ENCODE measurements at regions not wholly inside any gene's neighbourhood (a gene's known extent, or its start where the extent isn't known, plus 50 kb on each side); places are given as distances from the start of the nearest gene placed in this dataset.

DNA sequence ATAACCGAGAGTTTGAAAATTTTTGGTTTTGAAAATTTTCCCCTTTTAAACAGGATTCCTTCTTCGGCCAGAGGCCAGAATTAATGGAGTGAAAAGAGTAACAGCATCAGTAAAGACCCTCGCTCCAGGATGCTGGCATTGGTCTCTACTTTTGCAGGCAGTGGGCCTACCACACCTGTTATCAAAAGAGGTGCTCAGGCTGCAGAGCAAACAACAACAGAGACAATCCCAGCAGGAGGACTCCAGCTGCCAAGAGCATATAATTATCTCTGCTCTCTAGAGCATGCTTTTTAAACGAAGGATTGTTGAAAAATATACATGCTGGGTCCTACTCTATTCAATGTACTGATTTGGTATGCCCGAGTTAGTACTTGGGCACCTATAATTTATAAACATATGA lies 1048.5 kb downstream of the PLA2G4A start:
- Histone ChIP-seq H3K4me3 (no peak overlapping the region), H3K9ac (ENCODE audit: insufficient read depth in 1 of 2, low read length in 2 of 2) (no peak overlapping the region), H3K36me3 (ENCODE audit: control insufficient read depth in 4 of 4, insufficient read depth in 4 of 4, low read length in 4 of 4) (no peaks in the 10 kb centered on the region), H3K4me1 (ENCODE audit: control insufficient read depth in 5 of 5, insufficient read depth in 5 of 5, low read length in 5 of 5) (no peaks in the 10 kb centered on the region), H3K9me3 (ENCODE audit: control insufficient read depth in 4 of 4, insufficient read depth in 3 of 4, low read length in 3 of 4) (no peaks in the 10 kb centered on the region), H3K27ac (ENCODE audit: low read depth in 1 of 2, low read length in 1 of 2) (no peak overlapping the region), H3K27me3 (ENCODE audit: control insufficient read depth in 3 of 3, insufficient read depth in 3 of 3, low read length in 2 of 3) (no peaks in the 10 kb centered on the region)
- 69 to 71% methylated on average over 5 of the region's 5 CpGs for WGBS, 2 donors
- TF ChIP-seq, protein P1, sequence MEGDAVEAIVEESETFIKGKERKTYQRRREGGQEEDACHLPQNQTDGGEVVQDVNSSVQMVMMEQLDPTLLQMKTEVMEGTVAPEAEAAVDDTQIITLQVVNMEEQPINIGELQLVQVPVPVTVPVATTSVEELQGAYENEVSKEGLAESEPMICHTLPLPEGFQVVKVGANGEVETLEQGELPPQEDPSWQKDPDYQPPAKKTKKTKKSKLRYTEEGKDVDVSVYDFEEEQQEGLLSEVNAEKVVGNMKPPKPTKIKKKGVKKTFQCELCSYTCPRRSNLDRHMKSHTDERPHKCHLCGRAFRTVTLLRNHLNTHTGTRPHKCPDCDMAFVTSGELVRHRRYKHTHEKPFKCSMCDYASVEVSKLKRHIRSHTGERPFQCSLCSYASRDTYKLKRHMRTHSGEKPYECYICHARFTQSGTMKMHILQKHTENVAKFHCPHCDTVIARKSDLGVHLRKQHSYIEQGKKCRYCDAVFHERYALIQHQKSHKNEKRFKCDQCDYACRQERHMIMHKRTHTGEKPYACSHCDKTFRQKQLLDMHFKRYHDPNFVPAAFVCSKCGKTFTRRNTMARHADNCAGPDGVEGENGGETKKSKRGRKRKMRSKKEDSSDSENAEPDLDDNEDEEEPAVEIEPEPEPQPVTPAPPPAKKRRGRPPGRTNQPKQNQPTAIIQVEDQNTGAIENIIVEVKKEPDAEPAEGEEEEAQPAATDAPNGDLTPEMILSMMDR (IDR thresholded peaks at IDR 0.05; ENCODE audit: control extremely low read depth, extremely low read depth): no peak
- ATAC-seq (ENCODE audit: insufficient read depth, low FRiP score) (no peak), DNase-seq (no peak)

DNA sequence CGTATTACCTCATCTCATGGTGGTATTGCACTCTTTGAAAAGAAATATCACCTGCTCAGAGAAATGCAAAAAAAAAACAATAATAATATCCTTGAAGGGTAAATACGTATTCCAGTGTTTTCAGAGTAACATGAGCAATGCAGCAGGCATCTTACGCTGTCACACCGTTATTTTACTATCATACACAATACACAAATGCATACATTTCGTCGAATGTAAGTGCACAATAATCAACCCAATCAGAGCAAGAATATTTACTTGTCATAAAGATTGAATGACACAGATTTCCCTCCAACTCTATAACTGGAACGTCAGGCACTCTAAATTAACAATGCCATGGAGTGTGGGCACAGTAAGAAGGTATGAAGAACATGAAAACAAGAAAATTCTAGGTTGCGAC lies 1050.1 kb downstream of the PLA2G4A start:
- H3K36me3 ChIP-seq (ENCODE audit: control insufficient read depth in 4 of 4, insufficient read depth in 4 of 4, low read length in 4 of 4): no peaks in the 10 kb centered on the region
- no peak overlapping the region for H3K4me3 ChIP-seq
- no peaks in the 10 kb centered on the region for H3K9me3 ChIP-seq (ENCODE audit: control insufficient read depth in 4 of 4, insufficient read depth in 3 of 4, low read length in 3 of 4)
- no peaks in the 10 kb centered on the region for H3K4me1 ChIP-seq (ENCODE audit: control insufficient read depth in 5 of 5, insufficient read depth in 5 of 5, low read length in 5 of 5)
- no peak overlapping the region for H3K27ac ChIP-seq (ENCODE audit: low read depth in 1 of 2, low read length in 1 of 2)
- ATAC-seq (ENCODE audit: insufficient read depth, low FRiP score) (no peak), DNase-seq (no peak)
- WGBS, 2 donors: 84 to 88% methylated on average over 8 of the region's 8 CpGs
- no peaks in the 10 kb centered on the region for H3K27me3 ChIP-seq (ENCODE audit: control insufficient read depth in 3 of 3, insufficient read depth in 3 of 3, low read length in 2 of 3)
- no peak overlapping the region for H3K9ac ChIP-seq (ENCODE audit: insufficient read depth in 1 of 2, low read length in 2 of 2)
- TF ChIP-seq, protein P1 (IDR thresholded peaks at IDR 0.05; ENCODE audit: control extremely low read depth, extremely low read depth): no peak

DNA sequence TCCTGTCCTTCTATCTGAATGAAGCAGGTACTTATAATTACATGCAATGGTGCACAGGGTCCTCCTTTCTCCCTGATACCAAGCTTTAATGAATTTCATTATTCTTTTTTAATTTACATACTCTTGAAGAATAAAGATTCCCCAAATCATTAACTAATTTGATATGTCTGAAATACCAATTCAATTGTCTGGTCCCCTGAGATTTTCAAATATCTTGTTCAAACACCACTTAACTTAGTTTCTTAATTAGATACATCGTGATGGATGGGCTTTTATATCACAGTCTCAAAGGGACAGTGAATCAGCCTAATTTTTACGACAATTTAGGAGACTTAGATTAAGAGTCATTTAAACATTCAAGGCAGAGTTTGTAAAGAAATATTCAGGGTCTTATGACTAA lies 1054.6 kb downstream of the PLA2G4A start:
- 81 to 91% methylated on average over 2 of the region's 2 CpGs for WGBS, 2 donors
- H3K4me3 ChIP-seq: no peak overlapping the region
- no peaks in the 10 kb centered on the region for H3K36me3 ChIP-seq (ENCODE audit: control insufficient read depth in 4 of 4, insufficient read depth in 4 of 4, low read length in 4 of 4)
- ATAC-seq (ENCODE audit: insufficient read depth, low FRiP score): no peak
- H3K9me3 ChIP-seq (ENCODE audit: control insufficient read depth in 4 of 4, insufficient read depth in 3 of 4, low read length in 3 of 4): no peaks in the 10 kb centered on the region
- no peaks in the 10 kb centered on the region for H3K27me3 ChIP-seq (ENCODE audit: control insufficient read depth in 3 of 3, insufficient read depth in 3 of 3, low read length in 2 of 3)
- H3K27ac ChIP-seq (ENCODE audit: low read depth in 1 of 2, low read length in 1 of 2): no peak overlapping the region
- no peak for DNase-seq
- TF ChIP-seq, protein P1 (IDR thresholded peaks at IDR 0.05; ENCODE audit: control extremely low read depth, extremely low read depth): no peak
- H3K4me1 ChIP-seq (ENCODE audit: control insufficient read depth in 5 of 5, insufficient read depth in 5 of 5, low read length in 5 of 5): no peaks in the 10 kb centered on the region
- H3K9ac ChIP-seq (ENCODE audit: insufficient read depth in 1 of 2, low read length in 2 of 2): no peak overlapping the region

DNA sequence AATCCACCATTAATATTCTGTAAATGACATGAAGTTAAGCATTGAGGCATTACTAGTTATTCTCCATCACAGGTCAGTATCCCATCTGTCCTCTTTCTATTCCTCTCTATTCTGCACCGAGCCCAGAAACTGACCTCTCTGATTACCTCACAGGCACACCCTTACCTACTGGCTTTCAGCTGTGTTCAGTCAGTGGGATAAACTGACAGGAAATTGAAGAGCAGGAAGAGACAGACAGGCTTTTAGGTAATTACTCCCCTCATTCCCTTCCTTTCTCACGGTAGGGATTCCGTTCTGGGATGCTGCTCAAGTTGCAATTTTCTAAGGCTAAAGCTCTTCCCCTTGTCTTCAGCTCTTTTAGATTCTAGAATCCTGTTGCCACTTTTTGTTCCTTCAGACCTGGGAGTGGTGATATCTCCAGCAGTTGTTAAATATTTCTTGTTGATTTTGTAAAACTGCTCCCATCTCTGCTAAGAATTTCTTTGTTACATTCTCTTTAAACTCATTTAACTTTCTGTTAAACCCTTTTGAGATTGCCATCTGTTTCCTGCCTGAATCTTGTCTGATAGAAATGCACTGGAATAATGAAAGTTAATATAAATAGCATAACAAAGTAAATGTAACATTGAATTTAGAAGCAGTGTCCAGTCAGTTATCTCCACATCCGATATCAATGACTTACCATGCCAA lies 1063.4 kb downstream of the PLA2G4A start:
- DNase-seq: no peak
- H3K27me3 ChIP-seq (ENCODE audit: control insufficient read depth in 3 of 3, insufficient read depth in 3 of 3, low read length in 2 of 3): no peaks in the 10 kb centered on the region
- WGBS, 2 donors: 44% methylated on average over 4 of the region's 4 CpGs
- no peak overlapping the region for H3K27ac ChIP-seq (ENCODE audit: low read depth in 1 of 2, low read length in 1 of 2)
- TF ChIP-seq, protein P1 (IDR thresholded peaks at IDR 0.05; ENCODE audit: control extremely low read depth, extremely low read depth): no peak
- H3K4me3 ChIP-seq: no peak overlapping the region
- no peak for ATAC-seq (ENCODE audit: insufficient read depth, low FRiP score)
- H3K9ac ChIP-seq (ENCODE audit: insufficient read depth in 1 of 2, low read length in 2 of 2): no peak overlapping the region
- no peaks in the 10 kb centered on the region for H3K4me1 ChIP-seq (ENCODE audit: control insufficient read depth in 5 of 5, insufficient read depth in 5 of 5, low read length in 5 of 5)
- no peaks in the 10 kb centered on the region for H3K36me3 ChIP-seq (ENCODE audit: control insufficient read depth in 4 of 4, insufficient read depth in 4 of 4, low read length in 4 of 4)
- H3K9me3 ChIP-seq (ENCODE audit: control insufficient read depth in 4 of 4, insufficient read depth in 3 of 4, low read length in 3 of 4): no peaks in the 10 kb centered on the region
